ENCODE measurements at regions not wholly inside any gene's neighbourhood (a gene's known extent, or its start where the extent isn't known, plus 50 kb on each side); places are given as distances from the start of the nearest gene placed in this dataset.

DNA sequence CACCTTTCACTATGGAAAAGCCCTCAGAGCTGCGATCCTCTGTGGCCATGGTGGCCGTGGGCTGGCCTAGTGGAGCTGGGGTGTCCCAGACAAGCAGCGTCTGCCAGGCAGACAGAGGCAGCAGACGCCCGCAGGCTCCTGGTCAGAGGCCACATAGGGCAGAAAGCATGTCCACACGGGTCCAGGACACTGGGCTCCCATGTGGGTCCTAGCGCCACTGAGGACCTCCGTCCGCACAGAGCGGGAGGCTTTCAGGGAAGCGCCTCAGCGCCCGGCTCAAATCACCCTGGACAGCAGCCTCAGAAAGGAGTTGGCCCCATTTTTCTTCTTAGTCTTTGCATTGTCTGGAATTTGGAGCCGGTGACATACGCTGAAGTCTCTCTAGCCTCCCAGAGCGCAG lies 389.7 kb downstream of the BRD1 start:
- Histone ChIP-seq H3K4me3 (no peak overlapping the region), H3K27ac (no peak overlapping the region)
- TF ChIP-seq, protein P1, sequence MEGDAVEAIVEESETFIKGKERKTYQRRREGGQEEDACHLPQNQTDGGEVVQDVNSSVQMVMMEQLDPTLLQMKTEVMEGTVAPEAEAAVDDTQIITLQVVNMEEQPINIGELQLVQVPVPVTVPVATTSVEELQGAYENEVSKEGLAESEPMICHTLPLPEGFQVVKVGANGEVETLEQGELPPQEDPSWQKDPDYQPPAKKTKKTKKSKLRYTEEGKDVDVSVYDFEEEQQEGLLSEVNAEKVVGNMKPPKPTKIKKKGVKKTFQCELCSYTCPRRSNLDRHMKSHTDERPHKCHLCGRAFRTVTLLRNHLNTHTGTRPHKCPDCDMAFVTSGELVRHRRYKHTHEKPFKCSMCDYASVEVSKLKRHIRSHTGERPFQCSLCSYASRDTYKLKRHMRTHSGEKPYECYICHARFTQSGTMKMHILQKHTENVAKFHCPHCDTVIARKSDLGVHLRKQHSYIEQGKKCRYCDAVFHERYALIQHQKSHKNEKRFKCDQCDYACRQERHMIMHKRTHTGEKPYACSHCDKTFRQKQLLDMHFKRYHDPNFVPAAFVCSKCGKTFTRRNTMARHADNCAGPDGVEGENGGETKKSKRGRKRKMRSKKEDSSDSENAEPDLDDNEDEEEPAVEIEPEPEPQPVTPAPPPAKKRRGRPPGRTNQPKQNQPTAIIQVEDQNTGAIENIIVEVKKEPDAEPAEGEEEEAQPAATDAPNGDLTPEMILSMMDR (IDR thresholded peaks at IDR 0.05) = no peak
- no peak for DNase-seq (ENCODE audit: low spot score)

DNA sequence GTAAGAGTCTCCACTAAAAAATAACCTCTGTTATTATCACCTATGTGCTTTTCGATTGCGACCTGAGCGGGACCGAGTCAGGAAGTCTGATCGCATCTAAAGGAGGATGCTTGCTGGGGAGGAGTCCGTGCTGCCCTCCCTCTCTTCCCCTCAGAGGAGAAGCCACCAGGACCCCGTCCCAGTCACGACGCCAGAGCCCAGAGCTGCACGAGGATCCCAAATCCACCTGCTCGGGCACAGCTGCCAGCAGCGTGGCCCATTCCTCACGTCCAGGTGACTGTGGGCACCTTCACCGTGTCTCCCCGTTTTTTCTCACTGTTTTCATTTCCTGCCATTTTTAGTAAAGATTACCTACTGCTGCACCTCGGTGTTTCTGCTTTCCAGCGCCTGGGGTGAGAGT lies 390.3 kb downstream of the BRD1 start:
- TF ChIP-seq, protein P1 (IDR thresholded peaks at IDR 0.05) = no peak
- H3K4me3 ChIP-seq = no peak overlapping the region
- no peak overlapping the region for H3K27ac ChIP-seq
- DNase-seq (ENCODE audit: low spot score) = no peak

DNA sequence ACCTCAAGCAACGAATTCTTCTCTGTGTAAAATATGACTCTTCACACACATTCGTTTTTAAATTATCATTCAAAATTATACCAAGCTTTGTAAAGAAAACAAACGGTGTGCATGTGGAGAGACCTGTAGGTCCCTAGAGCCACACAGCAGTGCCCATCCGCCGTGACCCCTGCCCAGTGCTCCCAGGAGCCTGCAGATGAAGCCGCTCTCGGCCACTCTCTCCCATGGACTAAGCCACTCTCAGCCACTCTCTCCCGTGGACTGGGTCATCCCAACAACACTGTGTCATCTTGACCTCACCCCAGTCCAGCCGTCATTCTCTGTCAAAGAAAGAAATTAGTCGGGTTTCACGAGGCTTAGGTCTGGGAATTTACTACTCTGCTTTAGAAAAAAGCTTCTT lies 391.6 kb downstream of the BRD1 start:
- no peak overlapping the region for H3K4me3 ChIP-seq
- TF ChIP-seq, protein P1 (IDR thresholded peaks at IDR 0.05) = no peak
- DNase-seq (ENCODE audit: low spot score) = no peak
- no peak overlapping the region for H3K27ac ChIP-seq

DNA sequence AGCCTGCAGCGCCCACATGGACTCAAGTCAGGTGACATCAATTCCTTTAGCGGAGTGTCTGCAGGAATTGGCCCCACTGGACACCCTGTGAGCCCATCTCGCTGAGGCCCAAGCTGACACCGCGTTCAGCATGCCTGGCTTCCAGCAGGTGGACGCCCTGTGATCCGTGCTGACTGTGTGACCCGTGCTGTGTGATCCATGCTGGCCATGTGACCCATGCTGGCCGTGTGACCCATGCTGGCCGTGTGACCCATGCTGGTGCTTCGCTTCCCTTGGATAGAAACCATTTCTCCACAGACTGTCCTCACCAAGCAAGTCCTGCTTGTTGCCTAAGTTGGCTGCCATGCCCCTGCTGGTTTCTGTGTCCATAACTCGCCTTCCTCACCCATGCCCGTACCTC lies 392.1 kb downstream of the BRD1 start:
- TF ChIP-seq, protein P1 (IDR thresholded peaks at IDR 0.05) = no peak
- DNase-seq (ENCODE audit: low spot score) = no peak
- H3K4me3 ChIP-seq = no peak overlapping the region

DNA sequence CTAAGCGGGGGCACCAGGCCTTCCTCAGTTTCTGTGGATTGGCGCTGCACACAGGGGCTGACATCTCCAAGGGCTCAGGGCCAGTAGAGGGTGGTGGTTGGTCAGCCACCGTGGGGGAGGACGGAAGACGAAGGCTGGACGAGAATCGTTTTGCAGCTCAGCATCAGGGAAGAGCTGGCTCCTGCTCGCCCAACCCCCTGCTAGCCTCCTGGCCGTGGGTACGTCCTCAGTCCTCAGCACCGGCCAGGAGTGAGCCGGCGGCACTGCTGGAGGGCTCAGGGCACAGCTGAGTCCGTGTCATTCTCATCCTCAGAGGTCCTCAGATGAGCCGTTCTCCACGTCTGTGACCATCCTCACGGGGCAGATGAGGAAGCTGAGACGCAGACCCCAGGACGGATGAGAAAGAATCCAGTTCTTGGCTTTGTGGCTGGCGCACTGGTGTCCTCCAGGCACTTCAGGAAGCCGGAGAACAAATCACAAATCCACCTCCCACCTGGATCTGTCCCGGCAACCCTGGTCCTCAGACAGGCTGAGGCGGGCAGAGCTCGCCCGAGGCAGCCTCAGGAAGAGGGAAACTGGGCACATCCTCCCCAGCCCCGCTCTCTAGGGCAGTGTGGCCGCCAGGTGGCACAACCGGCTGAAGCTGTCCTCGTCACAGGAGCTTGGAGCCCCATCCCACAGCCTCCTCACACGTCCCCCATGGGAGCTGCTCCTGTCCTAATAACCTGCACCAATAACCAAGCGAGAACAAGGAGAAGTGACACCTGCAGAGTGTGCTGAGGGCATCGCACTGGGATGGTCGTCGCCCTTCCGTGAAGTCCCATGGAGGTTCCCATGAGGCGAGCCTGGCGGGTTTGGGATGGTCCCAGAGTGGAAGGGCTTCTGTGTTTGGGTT lies 393.7 kb downstream of the BRD1 start:
- TF ChIP-seq, protein P1 (IDR thresholded peaks at IDR 0.05) = no peak
- no peak overlapping the region for H3K27ac ChIP-seq
- H3K4me3 ChIP-seq = no peak overlapping the region
- no peak for DNase-seq (ENCODE audit: low spot score)

More for the DNA sequence above, 392.1 kb downstream of the BRD1 start:
- H3K27ac ChIP-seq = no peak overlapping the region

DNA sequence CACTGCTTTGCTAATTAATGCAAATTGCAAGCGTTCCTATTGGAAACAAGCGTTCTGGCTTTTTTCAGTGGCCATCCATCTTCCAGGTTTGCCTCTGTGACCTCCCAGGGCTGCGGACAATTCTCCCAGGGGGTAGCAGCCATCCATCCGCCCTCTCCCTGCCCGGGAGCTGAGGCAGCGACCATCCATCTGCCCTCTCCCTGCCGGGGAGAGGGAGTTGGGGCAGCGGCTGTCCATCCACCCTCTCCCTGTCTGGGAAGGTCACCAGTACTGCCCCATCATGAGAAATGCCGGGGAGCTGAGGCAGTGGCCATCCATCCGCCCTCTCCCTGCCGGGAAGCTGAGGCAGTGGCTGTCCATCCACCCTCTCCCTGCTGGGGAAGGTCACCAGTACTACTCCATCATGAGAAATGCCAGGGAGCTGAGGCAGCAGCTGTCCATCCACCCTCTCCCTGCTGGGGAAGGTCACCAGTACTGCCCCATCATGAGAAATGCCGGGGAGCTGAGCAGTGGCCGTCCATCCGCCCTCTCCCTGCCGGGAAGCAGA lies 394.7 kb downstream of the BRD1 start:
- TF ChIP-seq, protein P1 (IDR thresholded peaks at IDR 0.05) = no peak
- Histone ChIP-seq H3K27ac (no peak overlapping the region), H3K4me3 (no peak overlapping the region)
- DNase-seq (ENCODE audit: low spot score) = no peak
